ENCODE measurements at regions not wholly inside any gene's neighbourhood (a gene's known extent, or its start where the extent isn't known, plus 50 kb on each side); places are given as distances from the start of the nearest gene placed in this dataset.

DNA sequence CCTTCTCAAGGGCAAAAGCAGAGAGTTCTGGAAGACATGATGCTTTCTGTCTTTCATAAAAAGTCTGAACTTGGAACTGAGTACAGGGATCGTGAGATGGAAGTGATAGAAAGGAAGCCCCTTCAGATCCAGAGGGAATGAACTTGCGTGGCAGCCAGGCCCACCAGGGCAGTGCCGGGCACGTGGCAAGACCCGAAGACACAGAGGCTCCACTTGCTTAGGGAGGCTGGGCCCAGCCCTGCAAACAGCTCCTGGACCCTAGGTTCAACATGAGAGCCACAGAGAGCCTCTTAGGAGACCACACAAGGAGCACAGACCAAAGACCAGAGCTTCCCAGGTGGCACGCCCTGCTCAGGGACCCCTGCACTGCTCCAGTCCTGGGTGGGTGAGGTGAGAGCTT, 155.4 kb upstream of the SMIM21 start (continued):
- no peak for TF ChIP-seq YY1 (IDR thresholded peaks at IDR 0.05; ENCODE audit: borderline replicate concordance in 1 of 3, control insufficient read depth in 1 of 3, extremely low read depth in 1 of 3, insufficient read depth in 3 of 3, insufficient read length in 1 of 3, insufficient replicate concordance in 2 of 3, low read depth in 1 of 3, low read length in 2 of 3)
- TF ChIP-seq, protein P1, sequence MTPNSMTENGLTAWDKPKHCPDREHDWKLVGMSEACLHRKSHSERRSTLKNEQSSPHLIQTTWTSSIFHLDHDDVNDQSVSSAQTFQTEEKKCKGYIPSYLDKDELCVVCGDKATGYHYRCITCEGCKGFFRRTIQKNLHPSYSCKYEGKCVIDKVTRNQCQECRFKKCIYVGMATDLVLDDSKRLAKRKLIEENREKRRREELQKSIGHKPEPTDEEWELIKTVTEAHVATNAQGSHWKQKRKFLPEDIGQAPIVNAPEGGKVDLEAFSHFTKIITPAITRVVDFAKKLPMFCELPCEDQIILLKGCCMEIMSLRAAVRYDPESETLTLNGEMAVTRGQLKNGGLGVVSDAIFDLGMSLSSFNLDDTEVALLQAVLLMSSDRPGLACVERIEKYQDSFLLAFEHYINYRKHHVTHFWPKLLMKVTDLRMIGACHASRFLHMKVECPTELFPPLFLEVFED (CRISPR knock-in tag; conservative IDR thresholded peaks at IDR 0.05), result no peak

DNA sequence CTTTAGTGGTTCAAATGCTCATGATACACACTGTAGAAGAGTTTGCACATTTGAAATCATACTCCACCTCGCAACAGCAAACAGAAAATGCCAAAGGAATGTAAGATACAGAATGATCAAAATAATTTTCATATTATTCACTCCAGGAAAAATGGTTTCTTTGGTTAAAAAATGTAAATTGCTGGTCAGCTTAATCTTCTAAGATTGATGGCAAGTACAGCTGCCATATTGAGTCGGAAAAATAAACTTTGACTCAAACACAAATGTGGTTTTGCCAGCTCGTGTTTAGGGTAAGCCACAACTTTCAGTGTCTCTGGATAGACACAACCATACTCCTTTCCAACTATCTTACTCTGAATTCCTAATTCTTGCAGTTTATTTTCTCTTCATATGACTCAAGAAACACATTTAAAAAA, 154.9 kb upstream of the SMIM21 start:
- ChIA-PET CTCF (ENCODE audit: low intra/inter-chr PET ratio) (no interaction called here), POLR2A (no interaction called here)
- WGBS (ENCODE audit: insufficient coverage, low coverage, missing lambda C conversion rate), result 0% methylated on average over 3 of the region's 3 CpGs
- no peak overlapping the region for H3K4me3 ChIP-seq
- H4K20me1 ChIP-seq (replicated peaks; ENCODE audit: control insufficient read depth, insufficient read depth, low read length), result no peaks in the 10 kb centered on the region
- no peaks in the 10 kb centered on the region for H3K27me3 ChIP-seq (ENCODE audit: control insufficient read depth in 2 of 2, insufficient read depth in 2 of 2, low read length in 2 of 2)
- no peak for FAIRE-seq
- H3K9me1 ChIP-seq (ENCODE audit: control insufficient read depth, insufficient read depth, low read length), result no peaks in the 10 kb centered on the region
- no peak overlapping the region for H2AFZ ChIP-seq (ENCODE audit: low read depth, low read length)
- in situ Hi-C loops (cut with MboI) (no loop called here), intact Hi-C loops (cut with micrococcal nuclease) (no loop called here)
- no peaks in the 10 kb centered on the region for H3K4me1 ChIP-seq (replicated peaks in 1 of 2; ENCODE audit: control insufficient read depth in 2 of 2, insufficient read depth in 2 of 2, low read length in 2 of 2)
- DNase-seq (ENCODE audit: extremely low read depth in 1 of 4, low spot score in 3 of 4), result no peak
- TF ChIP-seq SMARCB1 (IDR thresholded peaks at IDR 0.05; ENCODE audit: insufficient read length, low read depth) (no peak), DLX4 (CRISPR knock-in tag; IDR thresholded peaks at IDR 0.05) (no peak), HDAC6 (IDR thresholded peaks at IDR 0.05; ENCODE audit: low read depth, low read length) (no peak), HNRNPH1 (optimal IDR thresholded peaks at IDR 0.05; ENCODE audit: low read depth, low read length) (no peak), FUS (optimal IDR thresholded peaks at IDR 0.05; ENCODE audit: low read depth, low read length) (no peak), ZNF717 (CRISPR knock-in tag; IDR thresholded peaks at IDR 0.05) (no peak), ETV1 (tag; conservative IDR thresholded peaks at IDR 0.05; ENCODE audit: low read depth) (no peak), ZNF23 (CRISPR knock-in tag; IDR thresholded peaks at IDR 0.05) (no peak), TCFL5 (CRISPR knock-in tag; conservative IDR thresholded peaks at IDR 0.05) (no peak)
- TF ChIP-seq, protein P2, sequence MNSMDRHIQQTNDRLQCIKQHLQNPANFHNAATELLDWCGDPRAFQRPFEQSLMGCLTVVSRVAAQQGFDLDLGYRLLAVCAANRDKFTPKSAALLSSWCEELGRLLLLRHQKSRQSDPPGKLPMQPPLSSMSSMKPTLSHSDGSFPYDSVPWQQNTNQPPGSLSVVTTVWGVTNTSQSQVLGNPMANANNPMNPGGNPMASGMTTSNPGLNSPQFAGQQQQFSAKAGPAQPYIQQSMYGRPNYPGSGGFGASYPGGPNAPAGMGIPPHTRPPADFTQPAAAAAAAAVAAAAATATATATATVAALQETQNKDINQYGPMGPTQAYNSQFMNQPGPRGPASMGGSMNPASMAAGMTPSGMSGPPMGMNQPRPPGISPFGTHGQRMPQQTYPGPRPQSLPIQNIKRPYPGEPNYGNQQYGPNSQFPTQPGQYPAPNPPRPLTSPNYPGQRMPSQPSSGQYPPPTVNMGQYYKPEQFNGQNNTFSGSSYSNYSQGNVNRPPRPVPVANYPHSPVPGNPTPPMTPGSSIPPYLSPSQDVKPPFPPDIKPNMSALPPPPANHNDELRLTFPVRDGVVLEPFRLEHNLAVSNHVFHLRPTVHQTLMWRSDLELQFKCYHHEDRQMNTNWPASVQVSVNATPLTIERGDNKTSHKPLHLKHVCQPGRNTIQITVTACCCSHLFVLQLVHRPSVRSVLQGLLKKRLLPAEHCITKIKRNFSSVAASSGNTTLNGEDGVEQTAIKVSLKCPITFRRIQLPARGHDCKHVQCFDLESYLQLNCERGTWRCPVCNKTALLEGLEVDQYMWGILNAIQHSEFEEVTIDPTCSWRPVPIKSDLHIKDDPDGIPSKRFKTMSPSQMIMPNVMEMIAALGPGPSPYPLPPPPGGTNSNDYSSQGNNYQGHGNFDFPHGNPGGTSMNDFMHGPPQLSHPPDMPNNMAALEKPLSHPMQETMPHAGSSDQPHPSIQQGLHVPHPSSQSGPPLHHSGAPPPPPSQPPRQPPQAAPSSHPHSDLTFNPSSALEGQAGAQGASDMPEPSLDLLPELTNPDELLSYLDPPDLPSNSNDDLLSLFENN (IDR thresholded peaks at IDR 0.05; ENCODE audit: low read depth in 2 of 2, low read length in 2 of 2), result no peak
- H3K27ac ChIP-seq (ENCODE audit: extremely low read depth, low read depth, low read length), result no peak overlapping the region
- no peaks in the 10 kb centered on the region for H3K9me3 ChIP-seq (replicated peaks; ENCODE audit: control insufficient read depth, insufficient read depth, low read depth, low read length)
- H3K4me2 ChIP-seq (ENCODE audit: insufficient read depth, low read length), result no peak overlapping the region
- no peak for ATAC-seq
- H3K79me2 ChIP-seq (ENCODE audit: control insufficient read depth, insufficient read depth, low read length), result no peaks in the 10 kb centered on the region
- no peaks in the 10 kb centered on the region for H3K36me3 ChIP-seq (ENCODE audit: control insufficient read depth, insufficient read depth, low read length)
- H3K9ac ChIP-seq (ENCODE audit: insufficient read depth in 1 of 2, low read depth in 2 of 2, low read length in 2 of 2), result no peak overlapping the region
- BruUV-seq (replicated peaks), result no TSS peak

Measured in K562 (cell line).